VCaP (cell line): ENCODE measurements at regions not wholly inside any gene's neighbourhood (a gene's known extent, or its start where the extent isn't known, plus 50 kb on each side); places are given as distances from the start of the nearest gene placed in this dataset.

ENCODE experiments used
- H3K27ac ChIP-seq: fragments of 450-650 bp; 2 replicates; pipeline ENCODE4 v1.5.1; 2017
- CTCF ChIP-seq: fragments of 450-650 bp; conservative IDR thresholded peaks from 2 replicates; pipeline ENCODE4 v1.5.1; 2017; ENCODE audit warnings: mild to moderate bottlenecking, moderate library complexity

GRCh38 chrX:69038816-69039215, 126.4 kb downstream of the PJA1 start:
- no peak overlapping the region for H3K27ac ChIP-seq
- TF ChIP-seq CTCF, result no peak

- H3K27ac ChIP-seq, result no peak overlapping the region
- no peak for TF ChIP-seq CTCF
Observed at GRCh38 chrX:69038188-69038587, 127.1 kb downstream of the PJA1 start.

GRCh38 chrX:69037786-69038185, 127.5 kb downstream of the PJA1 start:
- no peak for TF ChIP-seq CTCF
- H3K27ac ChIP-seq, result no peak overlapping the region

- no peak overlapping the region for H3K27ac ChIP-seq
- no peak for TF ChIP-seq CTCF
Observed at GRCh38 chrX:69036674-69037573, 128.3 kb downstream of the PJA1 start.

- no peak for TF ChIP-seq CTCF
- H3K27ac ChIP-seq, result peak overlapping the region; percentile 84; the same call in 1 of the 2 replicates
Observed at GRCh38 chrX:69034451-69034850, 130.8 kb downstream of the PJA1 start.

- peak overlapping the region; percentile 84; the same call in 1 of the 2 replicates for H3K27ac ChIP-seq
- TF ChIP-seq CTCF, result no peak
Observed at GRCh38 chrX:69033936-69034335, 131.3 kb downstream of the PJA1 start.

- H3K27ac ChIP-seq, result peak overlapping the region; percentile 84
Observed at GRCh38 chrX:69032601-69033000, 132.7 kb downstream of the PJA1 start.

More at GRCh38 chrX:69032601-69033000, 132.7 kb downstream of the PJA1 start:
- no peak; the same call in 1 of the 2 replicates for TF ChIP-seq CTCF
